Gastroesophageal sphincter (tissue), 4 donors: ENCODE measurements at regions not wholly inside any gene's neighbourhood (a gene's known extent, or its start where the extent isn't known, plus 50 kb on each side); places are given as distances from the start of the nearest gene placed in this dataset.

Source experiments
- ATAC-seq: fragments of 150-250 bp; one replicate; pipeline ENCODE4 v1.9.1; 2016; ENCODE audit warnings: mild to moderate bottlenecking, moderate library complexity
- H3K27ac ChIP-seq, 4 donors: fragments of 200-600 bp; sonication (generic) in 3 of 4; 1 replicate in 3 of 4; 2 replicates in 1 of 4; pipeline ENCODE4 v1.5.1; 2016 to 2019
- H3K27me3 ChIP-seq: fragments of 200-600 bp; sonication (generic); one replicate; pipeline ENCODE4 v1.5.1; 2019
- H3K36me3 ChIP-seq, 2 donors: fragments of 200-600 bp; sonication (generic); one replicate each; pipeline ENCODE4 v1.5.1; 2019; ENCODE audit warnings: control low read depth in 1 of 2
- H3K4me1 ChIP-seq, 3 donors: fragments of 200-600 bp; sonication (generic); 1 replicate in 2 of 3; 2 replicates in 1 of 3; pipeline ENCODE4 v1.5.1; 2016 to 2019; ENCODE audit warnings: control low read depth in 2 of 3
- H3K4me3 ChIP-seq, 2 donors: fragments of 200-600 bp; sonication (generic); one replicate each; pipeline ENCODE4 v1.5.1; 2019; ENCODE audit warnings: mild to moderate bottlenecking in 1 of 2, moderate library complexity in 1 of 2
- H3K9me3 ChIP-seq, 3 donors: fragments of 200-600 bp; sonication (generic); one replicate each; pipeline ENCODE4 v1.5.1; 2017 to 2019; ENCODE audit warnings: control low read depth in 2 of 3
- EP300 ChIP-seq: sonication (generic); formaldehyde crosslinking; IDR thresholded peaks from one replicate; pipeline ENCODE4 v1.6.1; 2017; ENCODE audit warnings: antibody characterized with exemption, mild to moderate bottlenecking
- POLR2A ChIP-seq, 2 donors: fragments of 450-650 bp; IDR thresholded peaks; one replicate each; pipeline ENCODE4 v1.6.1; 2017; ENCODE audit warnings: antibody characterized with exemption in 2 of 2, mild to moderate bottlenecking in 2 of 2, moderate library complexity in 1 of 2
- POLR2AphosphoS5 ChIP-seq: sonication (generic); formaldehyde crosslinking; IDR thresholded peaks from one replicate; pipeline ENCODE4 v1.6.1; 2017; ENCODE audit warnings: antibody characterized with exemption
- WGBS, 2 donors: methylation state at CpG; one replicate each; pipeline ENCODE4 v1.1.5; 2018; ENCODE audit warnings: low coverage in 1 of 2; 5-methylcytosine and 5-hydroxymethylcytosine counted together
- TF ChIP-seq, protein P1 (sequence below), 4 experiments: fragments of 200-600 bp in 2 of 4; fragments of 450-650 bp in 2 of 4; sonication (generic) in 1 of 4; IDR thresholded peaks; one replicate each; pipeline ENCODE4 v1.5.1; 2017 to 2019; ENCODE audit warnings: antibody characterized with exemption in 4 of 4, mild to moderate bottlenecking in 2 of 4, moderate library complexity in 2 of 4

DNA sequence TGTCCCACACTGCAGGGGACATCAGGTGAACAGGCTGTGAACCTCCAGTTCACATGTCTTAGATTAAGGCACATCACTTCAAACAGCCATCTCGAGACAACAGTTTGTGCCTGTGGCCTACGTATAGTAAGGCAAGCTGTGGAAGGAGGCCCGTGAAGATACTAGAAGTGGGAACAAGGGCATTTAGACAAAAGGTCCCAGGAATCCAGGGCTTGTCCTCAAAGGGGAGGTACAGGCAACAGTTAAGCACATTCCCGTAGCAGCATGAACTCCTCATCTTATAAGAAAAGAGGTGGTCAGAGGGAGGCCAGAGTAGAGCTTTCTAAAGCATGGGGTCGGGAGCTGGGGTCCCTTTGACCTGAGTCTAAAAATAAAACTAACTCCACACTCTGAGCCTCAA is 122.5 kb upstream of the TRPM3 start:
- Histone ChIP-seq H3K4me1 (no peaks in the 10 kb centered on the region), H3K27ac (no peak overlapping the region), H3K4me3 (no peak overlapping the region), H3K27me3 (no peaks in the 10 kb centered on the region), H3K9me3 (no peaks in the 10 kb centered on the region), H3K36me3 (no peaks in the 10 kb centered on the region)
- WGBS, 2 donors, result 49 to 70% methylated on average over 4 to 5 of the region's 5 CpGs
- no peak for ATAC-seq
- TF ChIP-seq, protein P1, sequence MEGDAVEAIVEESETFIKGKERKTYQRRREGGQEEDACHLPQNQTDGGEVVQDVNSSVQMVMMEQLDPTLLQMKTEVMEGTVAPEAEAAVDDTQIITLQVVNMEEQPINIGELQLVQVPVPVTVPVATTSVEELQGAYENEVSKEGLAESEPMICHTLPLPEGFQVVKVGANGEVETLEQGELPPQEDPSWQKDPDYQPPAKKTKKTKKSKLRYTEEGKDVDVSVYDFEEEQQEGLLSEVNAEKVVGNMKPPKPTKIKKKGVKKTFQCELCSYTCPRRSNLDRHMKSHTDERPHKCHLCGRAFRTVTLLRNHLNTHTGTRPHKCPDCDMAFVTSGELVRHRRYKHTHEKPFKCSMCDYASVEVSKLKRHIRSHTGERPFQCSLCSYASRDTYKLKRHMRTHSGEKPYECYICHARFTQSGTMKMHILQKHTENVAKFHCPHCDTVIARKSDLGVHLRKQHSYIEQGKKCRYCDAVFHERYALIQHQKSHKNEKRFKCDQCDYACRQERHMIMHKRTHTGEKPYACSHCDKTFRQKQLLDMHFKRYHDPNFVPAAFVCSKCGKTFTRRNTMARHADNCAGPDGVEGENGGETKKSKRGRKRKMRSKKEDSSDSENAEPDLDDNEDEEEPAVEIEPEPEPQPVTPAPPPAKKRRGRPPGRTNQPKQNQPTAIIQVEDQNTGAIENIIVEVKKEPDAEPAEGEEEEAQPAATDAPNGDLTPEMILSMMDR (IDR thresholded peaks at IDR 0.05), result no peak
- TF ChIP-seq EP300 (no peak), POLR2AphosphoS5 (no peak), POLR2A (IDR thresholded peaks at IDR 0.05) (no peak)

DNA sequence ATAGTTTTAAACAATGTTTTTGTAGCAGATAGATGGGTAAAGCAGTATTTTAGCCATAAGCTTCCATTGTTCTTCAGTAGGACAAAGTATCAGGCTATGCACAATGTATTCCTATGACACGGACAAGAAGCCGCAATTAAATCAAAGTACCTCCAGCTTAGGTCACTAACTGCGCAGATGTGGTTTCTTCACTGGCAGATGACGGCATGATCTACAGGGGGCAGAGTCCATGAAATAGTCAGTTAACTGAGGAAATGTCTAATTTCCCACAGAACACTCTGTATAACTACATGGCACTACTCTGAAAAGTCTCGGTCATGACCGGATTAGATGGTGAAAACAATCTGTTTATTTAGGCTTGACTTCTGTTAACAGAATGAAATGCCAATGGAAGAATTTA is 120.7 kb upstream of the TRPM3 start:
- no peaks in the 10 kb centered on the region for H3K36me3 ChIP-seq
- ATAC-seq, result no peak
- H3K27me3 ChIP-seq, result no peaks in the 10 kb centered on the region
- no peaks in the 10 kb centered on the region for H3K9me3 ChIP-seq
- no peak for TF ChIP-seq POLR2A (IDR thresholded peaks at IDR 0.05)
- WGBS, 2 donors, result 92 to 94% methylated on average over 5 to 6 of the region's 6 CpGs
- H3K4me3 ChIP-seq, result no peak overlapping the region
- H3K27ac ChIP-seq, result no peak overlapping the region
- H3K4me1 ChIP-seq, result no peaks in the 10 kb centered on the region

DNA sequence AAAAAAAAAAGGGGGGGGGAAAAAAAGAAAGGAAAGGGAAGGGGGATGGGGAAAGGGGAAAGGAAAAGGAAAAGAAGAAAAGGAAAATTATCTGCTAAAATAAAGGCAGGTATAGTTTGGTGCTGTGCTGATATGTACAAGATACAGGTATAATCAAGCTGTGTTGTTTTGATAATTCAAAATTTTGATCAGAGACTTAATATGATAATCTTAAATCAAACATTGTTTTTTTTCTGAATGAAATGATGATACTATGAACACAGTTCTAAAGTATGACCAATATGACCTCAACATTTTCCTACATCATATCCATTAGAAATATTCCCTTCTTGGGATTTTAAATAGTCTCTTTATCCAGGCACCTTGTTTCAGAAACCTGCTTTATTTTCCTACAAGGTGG is 115.6 kb upstream of the TRPM3 start:
- TF ChIP-seq POLR2AphosphoS5 (no peak), EP300 (no peak), POLR2A (IDR thresholded peaks at IDR 0.05) (no peak)
- TF ChIP-seq, protein P1 (IDR thresholded peaks at IDR 0.05), result no peak

DNA sequence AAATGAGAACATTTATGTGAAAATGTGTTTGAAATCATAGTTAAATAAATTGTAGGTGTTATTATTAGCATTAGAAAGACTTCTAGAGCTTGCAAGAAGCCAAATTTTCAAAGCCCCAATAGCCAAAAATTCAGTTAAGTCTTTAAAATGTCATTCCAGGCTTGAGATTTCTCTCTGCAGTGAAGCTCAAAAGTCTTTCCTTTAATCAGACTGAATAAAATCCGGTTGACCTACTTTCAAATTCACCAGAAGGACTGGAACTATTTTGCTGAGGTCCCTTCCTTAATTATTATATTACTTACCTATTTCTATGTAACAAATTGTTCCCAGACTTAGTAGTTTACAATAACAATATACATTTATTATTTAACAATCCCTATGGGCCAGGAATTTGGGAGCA is 112.2 kb upstream of the TRPM3 start:
- H3K9me3 ChIP-seq, result no peaks in the 10 kb centered on the region
- H3K27me3 ChIP-seq, result no peaks in the 10 kb centered on the region
- no peak for TF ChIP-seq POLR2A (IDR thresholded peaks at IDR 0.05)
- TF ChIP-seq EP300, result no peak
- TF ChIP-seq, protein P1 (IDR thresholded peaks at IDR 0.05), result no peak
- TF ChIP-seq POLR2AphosphoS5, result no peak
- H3K27ac ChIP-seq, result no peak overlapping the region
- WGBS, 2 donors, result 64 to 80% methylated on average over 1 of the region's 1 CpG
- ATAC-seq, result no peak
- no peaks in the 10 kb centered on the region for H3K36me3 ChIP-seq
- no peak overlapping the region for H3K4me3 ChIP-seq
- no peaks in the 10 kb centered on the region for H3K4me1 ChIP-seq

More for the DNA sequence above, 115.6 kb upstream of the TRPM3 start:
- Histone ChIP-seq H3K4me1 (no peaks in the 10 kb centered on the region), H3K27me3 (no peaks in the 10 kb centered on the region), H3K9me3 (no peaks in the 10 kb centered on the region), H3K27ac (no peak overlapping the region), H3K4me3 (no peak overlapping the region), H3K36me3 (no peaks in the 10 kb centered on the region)
- ATAC-seq, result no peak

DNA sequence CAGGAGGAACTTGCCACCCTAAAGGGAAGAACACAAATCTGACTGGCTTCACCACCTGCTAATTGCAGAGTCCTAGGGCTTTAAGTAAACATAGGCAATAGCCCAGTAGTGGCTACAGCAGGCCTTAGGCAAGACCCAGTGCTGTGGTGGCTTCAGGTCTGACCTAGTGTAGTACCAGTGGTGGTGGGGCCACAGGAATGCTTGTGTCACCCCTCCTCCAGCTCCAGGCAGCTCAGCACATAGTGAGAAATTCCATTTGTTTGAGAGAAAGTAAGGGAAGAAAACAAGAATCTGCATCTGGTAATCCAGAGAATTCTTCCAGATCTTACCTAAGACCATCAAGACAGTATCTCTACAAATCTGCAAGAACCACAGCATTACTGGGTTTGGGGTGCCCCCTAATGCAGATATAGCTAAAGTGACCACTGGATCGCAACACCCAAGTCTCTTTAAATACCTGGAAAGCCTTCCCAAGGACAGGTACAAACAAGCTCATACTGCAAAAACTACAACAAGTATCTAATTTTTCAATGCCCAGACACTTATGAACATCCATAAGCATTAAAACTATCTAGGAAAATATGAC is 102.6 kb upstream of the TRPM3 start:
- Histone ChIP-seq H3K27me3 (no peaks in the 10 kb centered on the region), H3K4me1 (no peaks in the 10 kb centered on the region), H3K27ac (no peak overlapping the region), H3K9me3 (no peaks in the 10 kb centered on the region), H3K4me3 (no peak overlapping the region), H3K36me3 (no peaks in the 10 kb centered on the region)
- ATAC-seq, result no peak
- 56 to 83% methylated on average over 1 of the region's 1 CpG for WGBS, 2 donors
- TF ChIP-seq EP300, result no peak
- no peak for TF ChIP-seq POLR2A (IDR thresholded peaks at IDR 0.05)
- TF ChIP-seq POLR2AphosphoS5, result no peak
- TF ChIP-seq, protein P1 (IDR thresholded peaks at IDR 0.05), result no peak
